ENCODE measurements at regions not wholly inside any gene's neighbourhood (a gene's known extent, or its start where the extent isn't known, plus 50 kb on each side); places are given as distances from the start of the nearest gene placed in this dataset.

GRCh38 chr5:8290721-8291120, 421.8 kb downstream of the MTRR start (continued):
- no peak for TF ChIP-seq PHF8 (conservative IDR thresholded peaks at IDR 0.05; ENCODE audit: low read depth, low read length)
- TF ChIP-seq SIN3A (conservative IDR thresholded peaks at IDR 0.05 in 1 of 2, IDR thresholded peaks at IDR 0.05 in 1 of 2; ENCODE audit: low read depth in 1 of 2, low read length in 2 of 2), result no peak
- no peak for TF ChIP-seq BRCA1 (IDR thresholded peaks at IDR 0.05; ENCODE audit: low read depth, low read length)

All from H1 (cell line).